ENCODE measurements at regions not wholly inside any gene's neighbourhood (a gene's known extent, or its start where the extent isn't known, plus 50 kb on each side); places are given as distances from the start of the nearest gene placed in this dataset.

GRCh38 chr2:164014791-164015190 is 279.0 kb upstream of the FIGN start:
- TF ChIP-seq CTCF (IDR thresholded peaks at IDR 0.05; ENCODE audit: low read depth, low read length) (no peak), EZH2phosphoT487 (IDR thresholded peaks at IDR 0.05; ENCODE audit: low read depth) (no peak)
